Stimulated activated CD4-positive, alpha-beta T cell treated with anti-CD3 and anti-CD28 coated beads, Interleukin-1b, Interleukin-23, amount 100 ng/mL, for 48 hours (primary cell): ENCODE measurements at regions not wholly inside any gene's neighbourhood (a gene's known extent, or its start where the extent isn't known, plus 50 kb on each side); places are given as distances from the start of the nearest gene placed in this dataset.
"Not testable (repeated sequence)": the region's sequence is repeated elsewhere in the genome, so short reads cannot be mapped to it uniquely, and the experiment has no call there.

Experiments used
- DNase-seq: peaks from one replicate; pipeline ENCODE4 v3.0.0-alpha.2; 2020

GRCh38 chr3:72523429-72524151 is 324.7 kb downstream of the SHQ1 start:
- DNase-seq = no peak

- DNase-seq = peak; percentile 84
Observed at GRCh38 chr3:72520690-72521308, 327.4 kb downstream of the SHQ1 start.

GRCh38 chr3:72519946-72520604 is 328.2 kb downstream of the SHQ1 start:
- no peak for DNase-seq

- DNase-seq = no peak
Observed at GRCh38 chr3:72517921-72518424, 330.3 kb downstream of the SHQ1 start.

- DNase-seq = no peak
Observed at GRCh38 chr3:72517336-72517735, 330.9 kb downstream of the SHQ1 start.

GRCh38 chr3:72516361-72516760 is 331.9 kb downstream of the SHQ1 start:
- no peak for DNase-seq

GRCh38 chr3:72515941-72516340 is 332.3 kb downstream of the SHQ1 start:
- DNase-seq = no peak

GRCh38 chr3:72515281-72515680 is 333.0 kb downstream of the SHQ1 start:
- DNase-seq = no peak

GRCh38 chr3:72510247-72510646 is 338.0 kb downstream of the SHQ1 start:
- DNase-seq = no peak

- peak; percentile 35 for DNase-seq
Observed at GRCh38 chr3:72505539-72506405, 342.5 kb downstream of the SHQ1 start.

GRCh38 chr3:72497501-72497900 is 350.7 kb downstream of the SHQ1 start:
- DNase-seq = not testable (repeated sequence)

GRCh38 chr3:72496051-72496670 is 352.1 kb downstream of the SHQ1 start:
- no peak for DNase-seq

GRCh38 chr3:72494626-72495025 is 353.6 kb downstream of the SHQ1 start:
- DNase-seq = no peak

GRCh38 chr3:72494130-72494529 is 354.1 kb downstream of the SHQ1 start:
- no peak for DNase-seq

GRCh38 chr3:72492240-72492639 is 356.0 kb downstream of the SHQ1 start:
- DNase-seq = no peak

GRCh38 chr3:72490688-72491435 is 357.4 kb downstream of the SHQ1 start:
- DNase-seq = no peak

GRCh38 chr3:72489901-72490300 is 358.3 kb downstream of the SHQ1 start:
- no peak for DNase-seq

GRCh38 chr3:72488738-72489035 is 359.6 kb downstream of the SHQ1 start:
- DNase-seq = no peak

- no peak for DNase-seq
Observed at GRCh38 chr3:72487946-72488737, 360.1 kb downstream of the SHQ1 start.

- DNase-seq = peak; percentile 71
Observed at GRCh38 chr3:72487078-72487765, 361.0 kb downstream of the SHQ1 start.
